Common myeloid progenitor, CD34-positive (primary cell): ENCODE measurements at regions not wholly inside any gene's neighbourhood (a gene's known extent, or its start where the extent isn't known, plus 50 kb on each side); places are given as distances from the start of the nearest gene placed in this dataset.
A peak's percentile ranks its signal among the peaks of the same experiment; 100 is the strongest.

Experiments
- CTCF ChIA-PET: fragments of 350-600 bp; sonication (Branson Sonifier 250); formaldehyde crosslinking; loops from one replicate; lab custom pipeline; 2021; ENCODE audit warnings: antibody characterized with exemption; lab: Charles Lee
- POLR2A ChIA-PET: fragments of 350-600 bp; sonication (Branson Sonifier 250); formaldehyde crosslinking; loops from one replicate; lab custom pipeline; 2021; ENCODE audit warnings: antibody characterized with exemption; lab: Charles Lee
- DNase-seq, 3 donors: peaks; one replicate each; pipeline versions ENCODE4 v3.0.0 to v3.0.0-alpha.2; 2013
- H3K27ac ChIP-seq, 2 experiments: 1 replicate in 1 of 2; 2 replicates in 1 of 2; pipeline ENCODE4 v1.7.0; 2013; ENCODE audit warnings: inconsistent platforms in 2 of 2, low read length in 2 of 2, mild to moderate bottlenecking in 2 of 2, low read depth in 1 of 2, moderate library complexity in 1 of 2; ENCODE audit not compliant: severe bottlenecking in 2 of 2, insufficient read depth in 1 of 2, poor library complexity in 1 of 2
- H3K27me3 ChIP-seq, 5 experiments: replicated peaks in 2 of 5; 1 replicate in 3 of 5; 2 replicates in 2 of 5; pipeline versions ENCODE4 v1.6.1 to v1.7.0; 2013; ENCODE audit warnings: low read length in 4 of 5, mild to moderate bottlenecking in 2 of 5, moderate library complexity in 2 of 5, inconsistent platforms in 1 of 5; ENCODE audit not compliant: insufficient read depth in 5 of 5, control insufficient read depth in 4 of 5
- H3K36me3 ChIP-seq, 4 experiments: 1 replicate in 2 of 4; 2 replicates in 2 of 4; pipeline versions ENCODE4 v1.6.1 to v1.7.0; 2013; ENCODE audit warnings: low read length in 3 of 4, control low read depth in 1 of 4, mild to moderate bottlenecking in 1 of 4; ENCODE audit not compliant: control insufficient read depth in 4 of 4, insufficient read depth in 4 of 4
- H3K4me1 ChIP-seq, 4 experiments: 1 replicate in 3 of 4; 2 replicates in 1 of 4; pipeline versions ENCODE4 v1.6.1 to v1.7.1; 2013; ENCODE audit warnings: low read length in 3 of 4, mild to moderate bottlenecking in 3 of 4, control low read depth in 1 of 4, inconsistent platforms in 1 of 4, moderate library complexity in 1 of 4; ENCODE audit not compliant: control insufficient read depth in 4 of 4, insufficient read depth in 4 of 4; ENCODE audit errors: control extremely low read depth in 1 of 4
- H3K4me3 ChIP-seq, 7 experiments: 1 replicate in 4 of 7; 2 replicates in 3 of 7; pipeline versions ENCODE4 v1.5.1 to v1.7.0; 2013; ENCODE audit warnings: mild to moderate bottlenecking in 7 of 7, low read length in 6 of 7, moderate library complexity in 6 of 7, inconsistent platforms in 2 of 7, low read depth in 2 of 7, control low read depth in 1 of 7; ENCODE audit not compliant: insufficient read depth in 4 of 7, control insufficient read depth in 1 of 7; ENCODE audit errors: extremely low read depth in 1 of 7
- H3K9me3 ChIP-seq, 5 experiments: 1 replicate in 4 of 5; 2 replicates in 1 of 5; pipeline versions ENCODE4 v1.6.1 to v1.7.1; 2013; ENCODE audit warnings: low read length in 4 of 5, mild to moderate bottlenecking in 2 of 5, inconsistent platforms in 1 of 5, low read depth in 1 of 5, moderate library complexity in 1 of 5; ENCODE audit not compliant: control insufficient read depth in 4 of 5, insufficient read depth in 2 of 5; ENCODE audit errors: control extremely low read depth in 1 of 5
- WGBS: methylation state at CpG from one replicate; pipeline ENCODE4 v1.1.5; 2013; ENCODE audit not compliant: insufficient coverage; 5-methylcytosine and 5-hydroxymethylcytosine counted together

GRCh38 chr13:30123575-30123974 lies 183.8 kb downstream of the KATNAL1 start:
- CTCF ChIA-PET = interaction anchor here (1.0 to 1.9 kb wide), 4 partner anchors 9 to 187 kb away, joined by 3 to 8 read pairs (median 5); no protein-coding TSS in a partner anchor
- peaks cover 15 to 34% (median 20%) of the 10 kb centered on the region in 4 experiments for H3K4me1 ChIP-seq
- POLR2A ChIA-PET = interaction anchor here (1.5 kb wide), 1 partner anchor 9 kb away, joined by 4 read pairs; no protein-coding TSS in a partner anchor
- H3K36me3 ChIP-seq = no peaks in the 10 kb centered on the region
- H3K27ac ChIP-seq = no peak overlapping the region
- H3K9me3 ChIP-seq = no peaks in the 10 kb centered on the region
- H3K27me3 ChIP-seq = no peaks in the 10 kb centered on the region
- 97% methylated on average over 8 of the region's 8 CpGs for WGBS
- no peak overlapping the region for H3K4me3 ChIP-seq
- DNase-seq = no peak

- ChIA-PET CTCF (interaction anchor here (1.2 to 1.8 kb wide), 4 partner anchors 9 to 431 kb away, joined by 3 to 7 read pairs (median 5); no protein-coding TSS in a partner anchor), POLR2A (no interaction called here)
- H3K4me1 ChIP-seq = peaks cover 15 to 34% (median 20%) of the 10 kb centered on the region in 4 experiments
Measured at GRCh38 chr13:30121666-30122065, 185.7 kb downstream of the KATNAL1 start.

GRCh38 chr13:30121244-30121643 lies 186.1 kb downstream of the KATNAL1 start:
- ChIA-PET POLR2A (no interaction called here), CTCF (interaction anchor here (1.2 to 1.8 kb wide), 4 partner anchors 8 to 459 kb away, joined by 4 to 7 read pairs (median 5); no protein-coding TSS in a partner anchor)
- 100% methylated on average over 2 of the region's 2 CpGs for WGBS
- Histone ChIP-seq H3K27me3 (no peaks in the 10 kb centered on the region), H3K4me1 (peaks cover 15 to 34% (median 20%) of the 10 kb centered on the region in 4 experiments), H3K36me3 (no peaks in the 10 kb centered on the region), H3K27ac (no peak overlapping the region), H3K9me3 (no peaks in the 10 kb centered on the region), H3K4me3 (no peak overlapping the region)
- no peak for DNase-seq

More at GRCh38 chr13:30121666-30122065, 185.7 kb downstream of the KATNAL1 start:
- no peaks in the 10 kb centered on the region for H3K36me3 ChIP-seq
- no peak overlapping the region for H3K27ac ChIP-seq
- H3K9me3 ChIP-seq = no peaks in the 10 kb centered on the region
- peak in 2 of 3 donors; percentile 70 to 75 for DNase-seq
- H3K27me3 ChIP-seq = no peaks in the 10 kb centered on the region
- H3K4me3 ChIP-seq = no peak overlapping the region

GRCh38 chr13:30120133-30120822 lies 187.1 kb downstream of the KATNAL1 start:
- no peak overlapping the region for H3K4me3 ChIP-seq
- no peak overlapping the region for H3K27ac ChIP-seq
- ChIA-PET POLR2A (no interaction called here), CTCF (interaction anchor here (1.3 to 2.0 kb wide), 5 partner anchors 11 to 460 kb away, joined by 3 to 7 read pairs (median 4); no protein-coding TSS in a partner anchor)
- no peak for DNase-seq
- no peaks in the 10 kb centered on the region for H3K36me3 ChIP-seq
- H3K27me3 ChIP-seq = no peaks in the 10 kb centered on the region
- H3K4me1 ChIP-seq = peaks cover 16 to 34% (median 21%) of the 10 kb centered on the region in 4 experiments
- WGBS = 92% methylated on average over 1 of the region's 1 CpG
- no peaks in the 10 kb centered on the region for H3K9me3 ChIP-seq

- Histone ChIP-seq H3K9me3 (no peaks in the 10 kb centered on the region), H3K27me3 (no peaks in the 10 kb centered on the region), H3K27ac (no peak overlapping the region), H3K4me3 (peak overlapping the region in 3 of 7 experiments; percentile 8 to 60 (median 14)), H3K36me3 (no peaks in the 10 kb centered on the region), H3K4me1 (peaks cover 18 to 38% (median 25%) of the 10 kb centered on the region in 4 experiments)
- WGBS = 12% methylated on average over 5 of the region's 6 CpGs
- ChIA-PET CTCF (interaction anchor here (1.2 to 2.0 kb wide), 5 partner anchors 11 to 461 kb away, joined by 3 to 7 read pairs (median 4); no protein-coding TSS in a partner anchor), POLR2A (no interaction called here)
- DNase-seq = peak in 2 of 3 donors; percentile 60 to 69
Measured at GRCh38 chr13:30119476-30119875, 187.9 kb downstream of the KATNAL1 start.

GRCh38 chr13:30116379-30116778 lies 191.0 kb downstream of the KATNAL1 start:
- no peaks in the 10 kb centered on the region for H3K27me3 ChIP-seq

GRCh38 chr13:30115257-30115600 lies 192.1 kb downstream of the KATNAL1 start:
- POLR2A ChIA-PET = interaction anchor here (1.3 kb wide), 1 partner anchor 607 kb away, joined by 4 read pairs; no protein-coding TSS in a partner anchor
- WGBS = 5% methylated on average over 3 of the region's 9 CpGs

More at GRCh38 chr13:30116379-30116778, 191.0 kb downstream of the KATNAL1 start:
- H3K4me1 ChIP-seq = peaks cover 11 to 39% (median 23%) of the 10 kb centered on the region in 4 experiments
- no peaks in the 10 kb centered on the region for H3K36me3 ChIP-seq
- H3K4me3 ChIP-seq = no peak overlapping the region
- DNase-seq = no peak
- H3K27ac ChIP-seq = no peak overlapping the region
- CTCF ChIA-PET = interaction anchor here (1.3 to 10.1 kb wide), 10 partner anchors 9 to 611 kb away, joined by 3 to 184 read pairs (median 10); no protein-coding TSS in a partner anchor
- 98% methylated on average over 6 of the region's 6 CpGs for WGBS
- H3K9me3 ChIP-seq = no peaks in the 10 kb centered on the region
- POLR2A ChIA-PET = no interaction called here

More at GRCh38 chr13:30115257-30115600, 192.1 kb downstream of the KATNAL1 start:
- H3K27me3 ChIP-seq = no peaks in the 10 kb centered on the region
- H3K9me3 ChIP-seq = no peaks in the 10 kb centered on the region
- no peaks in the 10 kb centered on the region for H3K36me3 ChIP-seq
- CTCF ChIA-PET = interaction anchor here (0.7 to 10.1 kb wide), 25 partner anchors 8 to 642 kb away, joined by 3 to 184 read pairs (median 6); no protein-coding TSS in a partner anchor
- no peak for DNase-seq
- H3K27ac ChIP-seq = no peak overlapping the region
- H3K4me1 ChIP-seq = peaks cover 7 to 30% (median 22%) of the 10 kb centered on the region in 4 experiments
- H3K4me3 ChIP-seq = peak overlapping the region; percentile 30 to 84 (median 73)
